ENCODE measurements at regions not wholly inside any gene's neighbourhood (a gene's known extent, or its start where the extent isn't known, plus 50 kb on each side); places are given as distances from the start of the nearest gene placed in this dataset.
"Not testable (repeated sequence)": the region's sequence is repeated elsewhere in the genome, so short reads cannot be mapped to it uniquely, and the experiment has no call there.

DNA sequence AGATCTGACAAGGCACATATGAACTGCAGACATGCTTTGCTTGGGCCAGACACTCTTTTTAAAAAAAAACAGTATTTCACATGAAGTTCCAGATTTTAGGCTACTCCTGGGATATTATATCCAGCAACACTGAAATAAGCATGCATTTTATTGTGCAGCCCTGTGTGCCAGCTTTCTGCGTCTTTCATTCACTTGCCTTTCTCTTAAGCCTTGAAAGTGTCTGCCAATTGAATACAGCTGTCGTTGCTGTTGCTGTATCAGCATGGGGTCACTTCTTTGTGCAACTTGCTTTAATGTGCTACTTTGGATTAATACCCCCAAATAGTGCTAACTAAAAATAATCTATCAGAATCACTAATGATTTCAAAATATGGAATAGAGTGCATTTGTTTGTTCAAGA is 657.8 kb downstream of the SLITRK6 start:
- no peak for DNase-seq (ENCODE audit: extremely low read depth, low read depth, low spot score)

DNA sequence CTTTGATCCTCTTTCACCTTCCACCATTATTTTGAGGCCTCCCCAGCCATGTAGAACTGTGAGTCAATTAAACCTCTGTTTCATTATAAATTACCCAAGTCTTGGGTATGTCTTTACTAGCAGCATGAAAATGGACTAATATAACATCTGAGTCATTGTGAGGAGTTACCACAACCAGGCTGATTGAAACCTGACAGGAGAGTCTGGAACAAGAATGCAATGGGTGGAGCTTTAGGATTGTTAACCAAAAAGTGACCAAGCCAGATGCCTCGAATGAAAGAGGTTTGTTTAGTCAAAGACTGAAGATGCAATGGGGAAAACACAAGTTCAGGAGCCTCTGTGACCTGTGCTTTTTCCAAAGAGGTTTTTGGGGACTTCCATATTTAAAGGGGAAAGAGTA is 659.0 kb downstream of the SLITRK6 start:
- no peak for DNase-seq (ENCODE audit: extremely low read depth, low read depth, low spot score)

DNA sequence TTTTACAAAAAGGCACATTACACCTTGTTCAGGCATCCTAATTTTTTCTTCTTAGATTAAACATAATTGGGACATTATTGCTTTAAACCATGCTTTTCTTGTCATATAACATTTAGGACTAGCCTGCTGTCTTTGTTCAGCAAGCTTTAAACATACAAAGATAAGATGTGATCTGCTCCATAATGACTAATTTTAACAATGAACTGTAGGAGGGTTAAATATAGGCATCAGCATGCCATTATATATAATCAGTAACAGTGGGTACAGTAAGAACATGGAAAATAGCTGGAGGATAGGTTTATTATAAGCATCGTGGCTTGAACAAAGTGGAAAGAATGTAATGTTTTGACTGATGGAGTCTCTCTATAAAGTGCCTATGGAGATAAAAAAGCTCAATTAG is 661.7 kb downstream of the SLITRK6 start:
- DNase-seq (ENCODE audit: extremely low read depth, low read depth, low spot score) = no peak

DNA sequence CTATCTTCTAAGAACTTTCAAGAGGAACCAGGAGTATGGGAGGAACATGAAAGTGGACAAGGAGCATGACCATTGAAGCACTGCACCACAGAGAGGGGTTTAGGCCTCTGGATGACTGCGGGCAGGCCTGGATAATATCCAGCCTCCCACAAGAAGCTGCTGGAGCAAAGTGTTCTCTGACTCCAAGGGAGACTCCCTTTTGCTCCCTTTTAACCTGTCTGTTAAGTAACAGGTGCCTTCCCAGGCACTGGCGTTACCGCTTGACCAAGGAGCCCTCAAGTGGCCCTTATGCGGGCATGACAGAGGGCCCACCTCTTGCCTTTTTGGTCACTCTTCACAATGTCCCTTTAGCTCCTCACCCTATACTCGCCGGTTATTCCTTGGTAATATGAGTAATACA is 666.2 kb downstream of the SLITRK6 start:
- DNase-seq (ENCODE audit: extremely low read depth, low read depth, low spot score) = no peak

DNA sequence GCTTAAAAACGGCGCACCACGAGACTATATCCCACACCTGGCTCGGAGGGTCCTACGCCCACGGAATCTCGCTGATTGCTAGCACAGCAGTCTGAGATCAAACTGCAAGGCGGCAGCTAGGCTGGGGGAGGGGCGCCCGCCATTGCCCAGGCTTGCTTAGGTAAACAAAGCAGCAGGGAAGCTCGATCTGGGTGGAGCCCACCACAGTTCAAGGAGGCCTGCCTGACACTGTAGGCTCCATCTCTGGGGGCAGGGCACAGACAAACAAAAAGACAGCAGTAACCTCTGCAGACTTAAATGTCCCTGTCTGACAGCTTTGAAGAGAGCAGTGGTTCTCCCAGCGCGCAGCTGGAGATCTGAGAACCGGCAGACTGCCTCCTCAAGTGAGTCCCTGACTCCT is 675.7 kb downstream of the SLITRK6 start:
- DNase-seq (ENCODE audit: extremely low read depth, low read depth, low spot score) = not testable (repeated sequence)

DNA sequence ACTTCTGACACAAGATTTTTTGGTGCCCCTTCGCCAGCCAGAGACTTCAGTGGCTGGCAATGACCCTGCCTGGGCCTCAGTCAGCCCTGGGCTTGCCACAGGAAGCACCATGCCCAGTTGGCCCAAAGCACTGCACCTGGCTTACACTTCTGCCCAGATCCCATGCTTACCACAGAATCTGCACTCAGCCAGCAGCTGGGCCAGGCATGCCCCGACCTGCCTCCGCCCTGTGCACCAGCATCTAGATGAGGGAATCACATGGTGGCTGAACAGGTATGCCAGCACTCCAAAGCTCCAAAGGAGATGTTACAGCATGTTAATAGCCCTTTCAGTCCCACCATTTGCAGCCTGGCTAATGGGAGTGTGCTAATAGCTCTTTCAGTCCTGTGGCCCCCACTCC is 690.9 kb downstream of the SLITRK6 start:
- DNase-seq (ENCODE audit: extremely low read depth, low read depth, low spot score) = no peak

DNA sequence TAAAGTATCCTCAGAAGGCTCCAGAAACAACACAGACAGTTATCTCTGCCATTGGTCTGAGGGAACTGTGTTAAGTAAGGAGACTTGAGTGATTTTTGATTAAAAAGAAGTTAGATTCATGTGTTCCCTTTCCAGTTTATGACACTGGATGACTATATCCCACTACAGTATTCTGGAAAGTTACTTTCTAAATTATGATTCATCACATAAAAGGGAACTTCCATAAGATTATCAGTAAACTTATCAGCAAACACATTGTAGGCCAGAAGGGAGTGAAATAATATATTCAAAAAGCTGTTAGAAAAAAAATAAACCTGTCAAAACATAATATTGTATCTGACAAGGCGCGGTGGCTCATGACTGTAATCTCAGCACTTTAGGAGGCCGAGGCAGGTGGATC is 700.0 kb downstream of the SLITRK6 start:
- DNase-seq (ENCODE audit: extremely low read depth, low read depth, low spot score) = no peak

DNA sequence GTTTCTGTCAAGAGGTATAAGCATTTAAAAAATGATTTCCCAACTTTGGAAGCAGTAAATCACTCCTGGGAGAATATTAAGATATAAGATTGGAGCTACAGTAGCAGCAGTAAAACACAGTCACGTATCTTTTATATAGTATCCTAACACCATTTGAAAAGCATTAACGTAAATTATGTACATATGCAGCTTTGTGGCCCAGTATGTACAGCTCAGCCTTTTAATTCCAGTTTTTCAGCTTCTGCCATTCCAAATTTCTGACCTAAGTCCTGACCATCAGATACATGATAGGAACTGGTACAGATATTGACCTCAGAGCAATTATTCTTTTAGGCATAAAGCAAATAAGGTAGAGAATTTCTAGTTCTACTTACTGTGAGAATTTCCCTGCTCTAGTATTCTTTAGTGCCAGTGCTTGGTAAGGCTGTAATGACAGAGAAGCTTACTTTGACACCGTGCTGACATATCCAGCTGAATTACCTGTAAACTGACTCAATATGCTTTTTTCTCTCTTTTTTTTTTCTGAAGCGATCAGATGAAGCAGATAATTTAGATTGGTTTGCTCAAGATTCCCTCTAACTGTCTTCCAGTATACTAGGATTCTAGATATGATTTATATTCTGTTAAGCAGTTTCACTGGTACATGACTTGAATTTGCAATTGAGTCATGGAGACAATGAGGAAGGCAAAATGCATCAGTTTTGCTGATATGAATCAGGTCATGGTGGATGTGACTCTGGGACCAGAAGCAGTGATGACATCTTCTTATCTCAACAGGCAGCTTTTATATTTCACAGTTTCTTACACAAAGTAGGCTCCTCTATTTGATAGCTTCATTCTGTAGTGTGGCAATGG is 703.6 kb downstream of the SLITRK6 start:
- no peak for DNase-seq (ENCODE audit: extremely low read depth, low read depth, low spot score)

DNA sequence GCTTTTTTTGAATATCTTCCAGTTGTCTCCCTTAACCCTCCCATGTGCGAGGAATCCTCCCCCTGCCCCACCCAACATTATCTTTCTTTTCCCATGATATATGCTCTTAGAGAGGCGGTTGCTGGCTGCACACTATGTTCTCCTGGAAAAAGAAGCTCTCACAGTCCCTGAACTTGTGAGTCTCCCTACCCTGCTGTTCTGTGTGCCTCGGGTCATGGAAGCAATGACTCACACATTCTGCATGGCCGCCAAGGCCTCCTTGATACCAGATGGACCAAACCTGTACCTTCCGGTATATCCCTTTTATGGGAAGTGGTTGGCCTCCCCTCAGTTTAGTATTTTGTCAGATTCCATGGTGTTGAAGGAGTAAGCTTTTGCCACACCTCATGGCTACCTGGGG is 705.4 kb downstream of the SLITRK6 start:
- DNase-seq (ENCODE audit: extremely low read depth, low read depth, low spot score) = no peak

DNA sequence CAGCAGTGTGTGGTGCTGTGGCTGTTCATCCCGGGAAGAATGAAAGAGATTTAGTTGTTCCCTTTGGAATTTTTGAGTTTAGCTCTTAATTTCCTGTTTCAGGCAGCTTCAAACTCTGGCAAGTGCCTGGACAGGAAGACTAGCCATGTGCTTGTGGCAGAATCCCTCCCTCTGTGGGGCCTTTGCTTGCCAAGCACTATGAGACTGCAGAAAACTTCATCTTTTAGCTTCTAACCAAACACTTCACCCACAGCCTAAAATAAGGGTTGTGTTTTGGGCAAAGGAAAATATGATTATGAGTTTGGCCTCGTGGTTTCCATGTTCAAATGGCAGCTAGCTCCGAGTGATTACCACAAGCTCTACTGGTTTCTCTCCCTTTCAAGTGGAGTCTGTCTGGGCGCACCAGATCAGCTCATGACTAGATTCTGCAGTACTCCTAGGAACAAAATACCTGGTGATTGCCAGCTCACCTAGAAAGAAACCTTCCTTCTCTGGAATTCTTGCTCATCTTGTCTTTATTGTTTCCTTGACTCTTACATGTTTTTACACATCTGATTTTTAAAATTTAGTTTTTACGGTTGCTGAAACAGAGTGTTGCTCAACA is 707.5 kb downstream of the SLITRK6 start:
- DNase-seq (ENCODE audit: extremely low read depth, low read depth, low spot score) = no peak

DNA sequence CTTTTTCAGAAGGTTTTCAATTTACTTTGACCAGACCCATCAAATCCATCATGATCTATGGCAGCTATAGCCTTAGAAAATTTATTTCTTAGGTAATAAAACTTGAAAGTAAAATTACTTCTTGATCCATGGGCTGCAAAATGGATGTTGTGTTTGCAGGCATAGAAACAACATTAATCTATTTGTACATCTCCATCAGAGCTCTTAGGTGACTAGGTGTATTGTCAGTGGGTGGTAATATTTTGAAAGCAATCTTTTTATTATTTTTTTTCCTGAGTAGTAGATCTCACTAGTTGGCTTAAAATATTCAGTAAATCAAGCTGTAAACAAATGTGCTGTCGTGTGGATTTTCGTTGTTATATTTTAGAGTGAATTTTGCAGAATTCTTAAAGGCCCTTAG is 710.0 kb downstream of the SLITRK6 start:
- DNase-seq (ENCODE audit: extremely low read depth, low read depth, low spot score) = no peak

DNA sequence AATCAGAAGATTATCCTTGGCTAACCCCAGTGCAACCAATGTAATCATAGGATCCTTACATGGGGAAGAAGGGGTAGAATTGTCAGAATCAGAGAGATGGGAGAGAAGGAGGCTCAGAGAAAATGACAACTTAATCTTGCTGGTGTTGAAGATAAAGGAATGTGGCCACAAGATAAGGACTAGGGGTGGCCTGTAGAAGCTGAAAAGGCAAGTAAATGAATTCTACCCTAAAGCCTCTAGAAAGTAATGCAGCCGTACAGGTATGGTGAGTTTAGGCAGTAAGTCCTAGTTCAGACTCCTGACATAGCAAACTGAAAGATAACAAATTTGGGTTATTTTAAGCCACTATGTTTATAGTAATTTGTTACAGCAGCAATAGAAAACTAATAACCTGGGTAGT is 718.5 kb downstream of the SLITRK6 start:
- DNase-seq (ENCODE audit: extremely low read depth, low read depth, low spot score) = no peak

DNA sequence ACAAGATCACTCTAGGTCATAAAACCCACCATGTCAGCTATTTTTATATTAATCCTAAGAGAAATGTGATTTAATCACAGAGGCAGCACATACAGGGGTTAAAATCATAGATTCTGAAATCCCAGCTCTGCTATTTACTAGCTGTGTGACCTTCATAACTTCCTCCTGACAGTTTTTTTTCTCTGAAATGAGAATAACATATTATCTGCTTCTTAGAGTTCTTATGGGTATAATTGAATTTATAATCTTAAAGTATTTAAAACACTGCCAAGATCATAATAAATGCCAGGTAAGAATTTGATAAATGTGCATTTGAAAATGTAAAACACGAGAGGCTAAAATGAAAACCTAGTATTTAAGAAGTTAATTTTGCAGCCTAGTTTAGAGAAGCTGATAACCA is 722.9 kb downstream of the SLITRK6 start:
- DNase-seq (ENCODE audit: extremely low read depth, low read depth, low spot score) = no peak

DNA sequence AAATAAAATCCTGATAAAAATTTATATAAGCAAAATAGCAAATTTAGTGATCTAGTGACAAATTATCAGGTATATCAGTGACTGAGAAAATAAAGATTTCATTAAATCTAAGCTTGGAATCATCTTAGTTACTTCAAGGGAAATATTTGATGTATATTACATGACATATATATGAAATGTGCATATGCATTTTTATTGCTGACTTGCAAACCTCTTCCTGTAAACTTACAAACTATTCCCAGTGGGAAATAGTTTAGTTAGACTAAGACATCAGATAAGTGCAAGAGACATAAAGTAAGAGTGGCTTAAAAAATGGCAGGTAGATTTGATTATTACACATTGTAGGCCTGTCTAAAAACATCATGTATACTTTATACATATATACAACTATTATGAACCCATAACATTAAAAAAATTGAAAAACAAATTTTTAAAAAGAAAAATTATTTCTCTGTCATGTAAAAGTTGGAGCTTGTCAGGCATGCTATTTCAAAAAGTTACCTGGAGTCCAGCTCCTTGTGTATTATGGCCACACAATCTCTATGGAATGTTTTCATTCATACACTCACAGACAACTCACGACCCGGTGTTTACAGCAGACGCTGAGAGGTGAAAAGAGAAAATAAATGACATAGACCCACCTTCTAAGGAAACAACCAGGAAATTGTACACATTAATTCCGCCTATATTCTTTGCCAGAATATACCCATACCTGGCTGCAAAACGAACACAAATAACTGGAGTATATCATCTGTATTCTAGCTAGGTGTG is 724.5 kb downstream of the SLITRK6 start:
- no peak for DNase-seq (ENCODE audit: extremely low read depth, low read depth, low spot score)

DNA sequence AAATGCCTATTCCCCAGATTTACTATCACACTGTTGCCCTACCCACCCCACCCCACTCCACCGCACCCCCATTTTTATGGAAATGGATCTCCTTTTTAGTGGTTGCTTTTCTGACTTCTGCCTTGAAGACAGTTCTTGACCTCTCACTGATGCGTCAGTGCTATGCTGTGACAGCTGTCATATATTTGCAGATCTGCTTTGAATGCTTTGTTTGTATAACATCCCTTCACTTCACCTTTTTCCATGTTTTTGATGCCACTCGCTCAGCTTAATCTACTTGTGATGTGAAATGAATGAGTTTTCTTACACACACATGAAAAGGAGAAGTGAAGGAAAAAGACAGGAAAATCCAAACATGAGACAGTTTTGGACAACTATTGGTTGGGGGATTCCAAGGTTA is 731.0 kb downstream of the SLITRK6 start:
- DNase-seq (ENCODE audit: extremely low read depth, low read depth, low spot score) = no peak

DNA sequence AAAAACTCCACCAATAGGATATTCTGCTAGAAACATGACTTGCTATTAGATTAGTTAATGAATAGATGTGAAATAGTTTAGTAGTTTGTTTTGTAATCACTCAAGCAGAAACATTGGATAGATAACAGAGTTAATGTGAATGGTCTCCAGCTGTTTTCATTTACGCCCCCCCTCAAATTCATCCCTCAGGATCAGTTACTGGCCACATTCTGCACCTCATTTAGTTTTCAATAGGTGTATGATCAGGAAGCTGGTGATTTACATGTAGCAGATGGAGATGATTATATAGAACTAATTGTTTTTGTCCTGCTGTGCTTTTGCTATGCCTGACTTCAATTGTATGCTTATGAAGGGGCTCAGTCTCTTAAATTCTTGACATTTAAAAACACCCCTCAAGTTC is 759.0 kb downstream of the SLITRK6 start:
- DNase-seq (ENCODE audit: extremely low read depth, low read depth, low spot score) = no peak

DNA sequence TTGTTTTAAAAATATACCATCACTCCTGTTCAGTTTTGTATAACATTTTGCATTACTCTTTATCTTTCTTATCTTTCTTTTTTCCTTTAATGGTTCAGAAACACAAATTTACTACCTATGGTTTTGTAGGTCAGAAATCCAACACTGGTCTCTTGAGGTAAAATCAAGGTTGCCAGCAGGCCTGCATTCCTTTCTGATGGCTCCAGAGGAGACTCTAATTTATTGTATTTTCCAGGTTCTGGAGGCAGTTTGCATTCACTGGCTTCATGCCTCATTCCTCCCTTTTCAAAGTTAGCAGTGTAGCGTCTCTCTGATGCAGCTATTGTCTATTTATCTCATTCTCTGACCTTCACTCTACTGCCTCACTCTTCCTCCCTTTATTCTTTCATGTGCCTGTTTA is 767.4 kb downstream of the SLITRK6 start:
- no peak for DNase-seq (ENCODE audit: extremely low read depth, low read depth, low spot score)

DNA sequence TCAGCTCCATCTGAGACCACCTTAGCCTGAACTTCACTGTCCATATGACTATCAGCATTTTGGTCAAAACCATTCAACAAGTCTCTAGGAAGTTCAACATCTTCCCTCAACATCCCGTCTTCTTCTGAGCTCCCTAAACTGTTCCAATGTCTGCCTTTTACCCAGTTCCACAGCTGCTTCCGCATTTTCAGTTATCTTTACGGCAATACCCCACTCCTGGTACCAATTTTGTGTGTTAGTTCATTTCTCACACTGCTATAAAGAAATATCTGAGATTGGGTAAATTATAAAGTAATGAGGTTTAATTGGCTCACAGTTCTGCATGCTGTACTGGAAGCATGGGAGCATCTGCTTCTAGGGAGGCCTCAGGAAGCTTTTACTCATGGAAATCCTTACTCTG is 771.2 kb downstream of the SLITRK6 start:
- DNase-seq (ENCODE audit: extremely low read depth, low read depth, low spot score) = no peak

DNA sequence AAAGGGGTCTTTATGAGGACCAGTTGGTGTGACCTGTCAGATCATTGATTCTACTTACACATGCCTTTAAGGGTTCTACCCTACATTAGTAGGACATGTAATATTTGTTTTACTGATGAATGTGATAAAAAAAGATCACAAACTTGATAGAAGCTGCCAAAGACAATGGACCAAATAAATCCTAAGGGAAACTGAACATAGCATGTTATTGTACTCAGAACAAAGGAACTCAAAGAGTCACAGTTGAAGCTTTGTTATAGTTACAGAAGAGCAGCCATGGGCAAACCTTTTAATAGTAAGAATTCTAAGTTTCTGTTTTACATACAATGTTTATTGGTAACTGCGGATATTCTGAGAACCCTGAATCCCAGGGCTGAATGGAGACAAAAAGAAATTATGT is 780.1 kb downstream of the SLITRK6 start:
- DNase-seq (ENCODE audit: extremely low read depth, low read depth, low spot score) = no peak

DNA sequence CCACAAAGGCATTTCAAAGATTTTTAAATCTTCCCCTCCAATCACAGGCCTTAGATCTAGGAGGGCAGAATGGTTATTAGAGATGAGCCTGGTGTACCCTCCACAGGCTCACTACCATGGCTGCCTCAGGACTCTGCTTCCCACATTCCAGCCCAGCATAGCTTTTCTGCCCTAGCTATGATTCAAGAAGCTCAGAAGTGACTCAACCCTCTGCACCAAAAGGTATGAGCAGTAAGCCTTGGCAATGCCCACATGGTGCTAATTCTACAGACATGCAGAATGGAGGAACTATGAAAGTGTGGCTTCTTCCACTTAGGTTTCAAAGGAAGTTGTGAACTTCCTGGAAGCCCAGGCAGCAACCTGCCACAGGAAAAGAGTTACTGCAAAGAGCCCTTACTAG is 786.2 kb downstream of the SLITRK6 start:
- DNase-seq (ENCODE audit: extremely low read depth, low read depth, low spot score) = no peak

DNA sequence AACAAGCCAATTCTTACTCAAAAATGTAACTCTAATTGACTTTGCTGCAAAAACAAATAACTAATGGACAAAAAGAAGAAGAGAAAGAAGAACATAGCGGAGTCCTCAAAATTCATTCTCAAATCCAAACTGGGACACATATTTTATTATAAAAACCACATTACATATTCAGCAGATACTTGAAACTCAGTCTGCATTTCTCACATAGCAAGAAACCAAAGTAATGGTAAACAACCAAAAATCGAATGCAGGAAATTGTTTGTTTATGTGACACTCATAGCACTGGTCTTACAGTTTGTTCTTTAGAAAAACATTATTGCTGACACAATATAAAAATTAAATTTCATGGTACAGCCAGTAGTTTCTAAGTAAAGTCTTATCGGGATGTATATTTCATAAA is 789.8 kb downstream of the SLITRK6 start:
- no peak for DNase-seq (ENCODE audit: extremely low read depth, low read depth, low spot score)

DNA sequence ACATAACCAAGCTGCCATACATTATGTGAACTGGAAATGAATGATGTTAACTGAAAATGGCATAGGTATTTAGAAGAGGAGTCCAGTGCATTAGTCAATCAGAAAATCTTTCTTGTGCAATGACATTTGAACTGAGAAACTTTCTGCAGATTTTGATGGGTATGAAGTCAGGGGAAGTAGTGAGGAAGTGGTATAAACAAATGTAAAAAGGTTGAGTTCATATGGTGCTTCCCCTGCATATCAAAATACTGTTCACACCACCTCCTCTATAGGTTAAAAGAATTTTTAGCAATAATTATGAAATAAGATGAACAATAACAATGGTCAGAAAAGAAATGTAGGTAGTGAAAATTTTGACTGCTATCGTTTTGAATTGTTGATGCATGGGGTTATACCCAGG is 800.0 kb downstream of the SLITRK6 start:
- no peak for DNase-seq (ENCODE audit: extremely low read depth, low read depth, low spot score)
